Cardiac fibroblast (primary cell): ENCODE measurements at regions not wholly inside any gene's neighbourhood (a gene's known extent, or its start where the extent isn't known, plus 50 kb on each side); places are given as distances from the start of the nearest gene placed in this dataset.

Experiments used
- DNase-seq, 2 donors: peaks; one replicate each; pipeline versions ENCODE4 v3.0.0 to v3.0.0-alpha.2; 2010; ENCODE audit warnings: low read depth in 2 of 2
- H3K4me3 ChIP-seq, 2 donors: replicated peaks in 1 of 2; 1 replicate in 1 of 2; 2 replicates in 1 of 2; pipeline ENCODE4 v1.5.1; 2011; ENCODE audit warnings: low read depth in 2 of 2, low read length in 2 of 2, mild to moderate bottlenecking in 2 of 2, moderate library complexity in 1 of 2
- TF ChIP-seq, protein P1 (sequence below): IDR thresholded peaks from one replicate; pipeline ENCODE4 v1.5.1; 2011; ENCODE audit warnings: low read depth, mild to moderate bottlenecking, low read length, inconsistent platforms

DNA sequence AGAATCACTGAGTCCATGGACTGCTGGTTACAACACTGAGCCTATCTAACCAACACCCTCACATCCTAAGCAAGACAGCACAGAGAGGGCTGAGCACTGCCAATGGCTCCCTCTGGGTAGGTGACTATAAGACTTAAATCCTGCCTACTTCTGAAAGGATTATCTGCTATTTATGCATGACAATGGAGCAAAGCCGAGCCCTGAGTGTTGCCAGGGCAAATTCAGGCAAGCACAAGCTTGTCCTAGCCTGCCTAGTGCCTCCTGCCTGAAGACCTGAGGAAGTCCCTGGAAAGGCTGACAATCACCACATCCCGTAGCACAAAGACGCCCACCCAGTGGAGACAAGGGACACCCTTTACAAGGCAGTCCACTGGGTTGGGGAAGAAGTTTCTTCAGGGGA, 129.7 kb downstream of the OSR1 start:
- no peak overlapping the region for H3K4me3 ChIP-seq
- TF ChIP-seq, protein P1, sequence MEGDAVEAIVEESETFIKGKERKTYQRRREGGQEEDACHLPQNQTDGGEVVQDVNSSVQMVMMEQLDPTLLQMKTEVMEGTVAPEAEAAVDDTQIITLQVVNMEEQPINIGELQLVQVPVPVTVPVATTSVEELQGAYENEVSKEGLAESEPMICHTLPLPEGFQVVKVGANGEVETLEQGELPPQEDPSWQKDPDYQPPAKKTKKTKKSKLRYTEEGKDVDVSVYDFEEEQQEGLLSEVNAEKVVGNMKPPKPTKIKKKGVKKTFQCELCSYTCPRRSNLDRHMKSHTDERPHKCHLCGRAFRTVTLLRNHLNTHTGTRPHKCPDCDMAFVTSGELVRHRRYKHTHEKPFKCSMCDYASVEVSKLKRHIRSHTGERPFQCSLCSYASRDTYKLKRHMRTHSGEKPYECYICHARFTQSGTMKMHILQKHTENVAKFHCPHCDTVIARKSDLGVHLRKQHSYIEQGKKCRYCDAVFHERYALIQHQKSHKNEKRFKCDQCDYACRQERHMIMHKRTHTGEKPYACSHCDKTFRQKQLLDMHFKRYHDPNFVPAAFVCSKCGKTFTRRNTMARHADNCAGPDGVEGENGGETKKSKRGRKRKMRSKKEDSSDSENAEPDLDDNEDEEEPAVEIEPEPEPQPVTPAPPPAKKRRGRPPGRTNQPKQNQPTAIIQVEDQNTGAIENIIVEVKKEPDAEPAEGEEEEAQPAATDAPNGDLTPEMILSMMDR = no peak

DNA sequence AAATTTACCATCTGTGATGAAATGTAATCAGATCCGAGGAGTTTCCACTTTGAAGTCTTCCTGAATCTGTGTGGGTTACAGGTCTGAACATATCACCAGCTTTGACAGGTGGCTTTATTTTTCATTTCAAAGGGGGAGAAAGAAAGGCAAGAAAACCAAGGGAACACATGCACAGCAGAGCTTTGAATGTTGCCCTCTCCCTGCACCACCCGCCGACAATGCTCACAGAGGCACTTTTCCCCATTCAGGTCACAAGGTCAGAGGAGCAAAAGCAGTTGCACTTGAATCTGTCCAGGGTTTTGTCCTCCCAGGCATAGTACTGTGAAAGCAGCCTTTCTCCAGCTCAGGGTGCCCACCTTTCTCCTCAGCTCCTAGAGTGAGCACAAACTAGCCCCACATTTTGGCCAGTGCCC, 130.2 kb downstream of the OSR1 start:
- H3K4me3 ChIP-seq = no peak overlapping the region
- TF ChIP-seq, protein P1 = no peak
- no peak for DNase-seq

More for the DNA sequence above, 129.7 kb downstream of the OSR1 start:
- DNase-seq = no peak

DNA sequence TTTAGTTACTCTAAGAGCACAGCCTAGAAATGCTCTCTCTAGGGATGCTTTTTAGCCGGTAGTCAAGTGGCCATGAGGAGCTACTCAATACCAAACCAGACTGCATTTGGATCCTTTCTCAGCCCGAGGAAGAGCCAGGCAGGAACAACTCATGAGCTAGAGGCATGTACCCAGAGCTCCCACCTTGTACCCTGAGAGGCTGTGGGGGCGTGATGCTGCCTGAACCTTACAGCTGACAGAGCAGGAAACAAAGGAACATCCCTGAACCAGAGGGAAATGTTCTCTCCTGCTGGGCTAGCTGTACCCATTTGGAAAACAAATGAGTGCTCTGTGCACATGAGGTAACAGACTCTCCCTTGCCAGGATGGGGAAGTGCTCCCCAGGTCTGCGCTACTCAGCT, 131.6 kb downstream of the OSR1 start:
- no peak overlapping the region for H3K4me3 ChIP-seq
- no peak for DNase-seq
- TF ChIP-seq, protein P1 = no peak

GRCh38 chr2:19226386-19226785, 132.0 kb downstream of the OSR1 start:
- no peak for DNase-seq
- TF ChIP-seq, protein P1 = no peak

GRCh38 chr2:19225931-19226330, 132.5 kb downstream of the OSR1 start:
- no peak for DNase-seq
- TF ChIP-seq, protein P1 = no peak
- no peak overlapping the region for H3K4me3 ChIP-seq

More at GRCh38 chr2:19226386-19226785, 132.0 kb downstream of the OSR1 start:
- no peak overlapping the region for H3K4me3 ChIP-seq

DNA sequence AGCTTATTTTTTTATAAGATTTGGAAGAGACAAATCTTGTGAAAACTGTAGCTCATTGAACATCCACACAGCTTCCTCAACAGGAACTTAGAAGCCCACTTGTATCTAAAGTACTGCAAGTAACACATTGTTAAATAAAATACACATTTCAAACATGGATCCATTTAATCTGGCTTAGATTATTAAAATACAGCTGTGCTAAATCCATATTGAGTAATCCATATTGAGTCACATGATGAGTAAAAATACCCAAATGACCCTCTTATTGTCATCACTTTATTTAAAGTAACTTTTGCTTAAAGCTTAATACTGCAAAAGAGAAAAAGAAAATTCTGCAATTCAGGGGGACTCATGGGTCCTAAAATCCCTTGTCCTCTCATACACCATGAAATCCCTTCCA, 133.3 kb downstream of the OSR1 start:
- peak in 1 of 2 donors; percentile 26 for DNase-seq
- TF ChIP-seq, protein P1 = no peak
- H3K4me3 ChIP-seq = no peak overlapping the region

GRCh38 chr2:19224486-19224885, 133.9 kb downstream of the OSR1 start:
- no peak overlapping the region for H3K4me3 ChIP-seq
- TF ChIP-seq, protein P1 = no peak
- DNase-seq = no peak
